NCI-H1417 treated with DMSO at 0.1 percent for 48 hours (cell line): ENCODE measurements at regions not wholly inside any gene's neighbourhood (a gene's known extent, or its start where the extent isn't known, plus 50 kb on each side); places are given as distances from the start of the nearest gene placed in this dataset.
"Not testable (repeated sequence)": the region's sequence is repeated elsewhere in the genome, so short reads cannot be mapped to it uniquely, and the experiment has no call there.

Source experiments
- DNase-seq: peaks from one replicate; lab custom pipeline; 2025; lab: John Stamatoyannopoulos, UW

DNA sequence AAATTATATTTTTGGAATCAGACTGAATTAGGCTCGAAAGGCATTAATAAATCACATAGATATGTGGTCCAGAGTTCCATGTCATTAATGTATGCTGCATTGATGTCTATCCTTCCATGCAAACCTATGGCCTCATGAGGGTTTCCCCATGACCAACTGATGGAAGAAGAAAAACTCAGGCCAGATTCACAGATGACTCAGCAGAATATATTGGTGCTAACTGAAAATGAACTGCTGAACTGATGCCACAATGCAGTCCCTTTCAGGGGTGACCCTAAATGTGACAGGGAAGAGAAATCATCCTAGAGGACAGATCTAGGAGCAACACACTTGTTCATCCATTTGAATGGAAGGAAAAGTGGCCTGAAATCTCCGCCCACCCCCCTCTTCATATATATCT, 110.5 kb upstream of the KCND3 start:
- DNase-seq, result no peak

DNA sequence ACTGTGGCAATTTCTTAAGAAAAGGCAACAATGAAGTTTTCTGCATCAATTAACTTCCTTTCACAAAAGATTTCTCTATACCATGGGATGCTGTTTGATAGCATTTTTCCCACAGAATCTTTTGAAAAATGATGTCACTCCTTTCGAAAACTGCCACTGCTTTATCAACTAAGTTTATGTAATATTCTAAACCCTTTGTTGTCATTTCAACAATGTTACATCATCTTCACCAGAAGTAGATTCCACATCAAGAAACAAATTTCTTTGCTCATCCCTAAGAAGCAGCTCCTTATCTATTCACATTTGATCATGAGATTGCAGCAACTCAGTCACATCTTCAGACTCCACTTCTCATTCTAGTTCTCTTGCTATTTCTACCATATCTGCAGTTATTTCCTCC, 116.1 kb upstream of the KCND3 start:
- no peak for DNase-seq

DNA sequence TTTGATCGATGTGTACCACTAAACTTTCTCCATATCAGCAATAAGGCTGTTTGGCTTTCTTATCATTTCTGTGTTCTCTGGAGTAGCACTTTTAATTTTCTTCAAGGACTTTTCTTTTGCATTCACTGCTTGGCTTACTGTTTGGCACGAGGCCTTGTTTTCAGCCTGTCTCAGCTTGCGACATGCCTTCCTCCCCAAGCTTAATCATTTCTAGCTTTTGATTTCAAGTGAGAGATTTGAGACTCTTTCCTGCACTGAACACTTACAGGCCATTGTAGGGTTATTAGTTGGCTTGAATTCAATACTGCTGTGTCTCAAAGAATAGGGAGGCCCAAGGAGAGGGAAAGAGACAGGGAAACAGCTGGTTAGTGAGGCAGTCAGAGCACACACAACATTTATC, 120.6 kb upstream of the KCND3 start:
- no peak for DNase-seq

DNA sequence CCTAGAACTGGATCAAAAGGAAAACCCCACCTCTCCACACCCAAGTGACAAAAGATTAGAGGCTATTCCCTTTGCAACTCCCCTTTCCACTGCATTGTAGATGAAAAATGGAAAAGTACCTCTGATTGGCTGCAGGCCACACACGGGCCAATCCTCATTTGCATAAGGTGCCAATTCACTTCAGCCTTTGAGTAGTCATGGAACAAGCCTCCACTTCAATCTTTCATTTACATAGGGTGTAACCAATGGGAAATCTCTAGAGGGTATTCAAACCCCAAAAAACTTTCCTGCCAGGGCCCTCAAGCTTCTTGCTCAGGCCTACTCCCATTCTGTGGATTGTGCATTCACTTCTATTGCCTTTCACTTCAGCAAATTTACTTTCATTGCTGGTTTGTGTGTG, 122.3 kb upstream of the KCND3 start:
- DNase-seq, result no peak

DNA sequence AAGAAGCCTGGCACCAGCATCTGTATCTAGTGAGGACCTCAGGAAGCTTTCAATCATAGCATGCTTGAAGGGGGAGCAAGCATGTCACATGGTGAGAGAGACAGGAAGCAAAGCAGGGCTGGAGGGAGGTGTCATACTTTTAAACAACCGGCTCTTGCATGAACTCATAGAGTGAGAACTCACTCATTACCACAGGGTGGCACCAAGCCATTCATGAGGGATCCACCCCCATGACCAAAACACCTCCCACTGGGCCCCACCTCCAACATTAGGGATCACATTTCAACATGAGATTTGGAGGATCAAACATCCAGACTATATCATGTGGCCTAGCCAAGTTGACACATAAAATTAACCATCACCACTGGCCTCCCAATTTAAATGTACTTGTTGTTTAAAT, 125.1 kb upstream of the KCND3 start:
- DNase-seq, result no peak

DNA sequence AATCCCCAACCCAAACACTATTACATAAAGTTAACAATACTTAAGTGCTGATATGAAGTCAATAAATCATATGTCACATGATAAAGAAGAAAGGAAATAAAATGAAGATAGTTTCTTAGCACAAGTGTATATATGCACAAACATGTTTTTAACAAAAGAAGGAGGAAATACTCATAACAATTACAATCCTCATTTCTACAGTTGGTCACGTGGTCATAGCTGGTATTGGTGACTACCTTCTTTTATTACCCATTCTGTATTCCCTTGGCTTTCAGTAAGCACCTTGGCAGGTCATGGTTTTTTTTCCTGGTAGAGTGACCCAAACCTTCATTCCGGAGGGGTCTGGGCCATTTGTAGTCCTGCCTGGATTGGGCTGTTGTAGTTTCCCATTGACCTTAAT, 137.1 kb upstream of the KCND3 start:
- DNase-seq, result no peak

DNA sequence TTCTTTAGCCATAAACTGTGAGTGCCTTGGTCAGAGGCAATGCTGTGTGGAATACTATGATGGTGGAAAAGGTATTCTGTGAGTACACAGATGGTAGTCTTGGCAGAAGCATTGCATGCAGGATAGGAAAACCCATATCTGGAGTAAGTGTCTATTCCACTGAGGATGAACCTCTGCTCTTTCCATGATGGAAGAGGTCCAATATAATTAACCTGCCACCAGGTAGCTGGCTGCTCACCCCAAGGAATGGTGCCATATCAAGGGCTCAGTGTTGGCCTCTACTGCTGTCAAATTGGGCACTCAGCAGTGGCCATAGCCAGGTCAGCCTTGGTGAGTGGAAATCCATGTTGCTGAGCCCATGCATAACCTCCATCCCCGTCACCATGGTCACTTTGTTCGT, 138.1 kb upstream of the KCND3 start:
- not testable (repeated sequence) for DNase-seq

DNA sequence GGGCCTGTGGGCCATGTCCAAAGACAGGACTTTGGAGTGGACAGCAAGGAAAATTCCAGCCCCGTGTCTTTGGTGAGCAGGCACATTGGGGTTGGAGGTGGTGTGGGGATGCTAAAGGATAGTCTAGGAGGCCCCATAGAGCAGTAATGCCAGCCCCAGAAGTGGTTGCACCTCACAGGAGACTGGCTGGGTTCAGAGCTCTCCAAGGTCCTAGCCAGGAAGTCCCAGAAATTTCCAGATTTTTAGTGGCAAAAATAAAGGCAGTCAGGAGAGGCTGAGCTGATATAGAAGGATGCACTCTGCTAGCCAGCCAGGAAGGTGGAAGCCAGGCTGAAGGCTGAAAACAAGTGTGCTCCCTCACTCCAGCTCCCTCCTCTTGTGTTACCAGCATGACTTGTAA, 144.0 kb upstream of the KCND3 start:
- DNase-seq, result no peak

DNA sequence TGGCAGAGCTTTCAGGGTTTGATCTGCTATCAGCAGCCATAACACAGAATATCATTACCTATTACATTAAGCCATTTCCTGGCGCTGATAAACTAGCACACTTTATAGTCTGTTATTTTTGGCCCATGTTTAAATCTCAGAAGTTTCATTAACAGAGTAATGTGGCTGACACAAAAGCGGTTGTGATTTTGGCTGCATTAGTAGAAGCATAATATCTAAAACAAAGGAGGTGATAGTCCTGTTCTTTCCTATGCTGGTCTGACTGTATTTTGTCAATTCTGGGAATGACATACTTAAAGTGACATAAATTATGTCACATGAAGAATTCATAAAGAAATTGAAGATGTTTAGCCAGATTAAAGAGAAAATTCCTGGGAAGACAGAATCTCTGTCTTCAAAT, 151.3 kb upstream of the KCND3 start:
- no peak for DNase-seq

DNA sequence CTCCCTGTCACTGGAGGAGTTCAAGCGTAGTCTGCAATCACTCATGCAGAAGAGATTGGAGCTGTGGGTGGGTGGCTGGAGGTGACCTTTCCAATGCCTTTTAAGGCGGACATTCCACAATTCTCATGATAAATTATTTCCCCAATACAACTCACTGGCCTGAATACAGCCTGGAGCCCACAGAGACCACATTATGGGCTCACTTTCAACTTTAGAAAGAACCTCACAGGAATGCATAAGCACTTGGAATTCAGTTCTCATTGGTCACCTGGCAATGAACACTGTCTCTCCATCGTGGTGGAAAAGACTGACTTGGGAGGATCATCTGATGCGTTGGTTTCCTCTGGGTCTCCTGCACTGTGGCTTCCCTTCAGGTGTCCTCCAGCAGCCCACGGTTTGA, 151.8 kb upstream of the KCND3 start:
- DNase-seq, result no peak

DNA sequence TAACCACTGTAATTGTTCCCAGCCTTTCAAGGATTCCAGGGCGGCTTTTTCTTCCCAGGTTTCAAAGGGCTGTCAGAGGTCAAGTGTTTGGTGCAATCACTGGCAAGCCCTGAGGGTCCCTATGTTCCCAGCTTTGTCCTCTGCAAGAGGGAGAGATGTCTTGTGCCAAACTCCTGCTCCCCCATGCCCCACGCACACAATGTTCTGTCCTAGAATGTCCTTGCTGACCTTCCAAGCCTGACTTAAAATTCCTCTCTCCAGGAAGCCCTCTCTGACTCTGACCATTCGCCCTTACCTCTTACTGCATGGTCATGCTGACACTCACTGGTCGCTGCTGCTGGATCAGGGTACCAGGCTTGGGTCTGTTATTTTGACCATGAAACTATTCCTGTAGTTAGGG, 152.5 kb upstream of the KCND3 start:
- DNase-seq, result no peak

DNA sequence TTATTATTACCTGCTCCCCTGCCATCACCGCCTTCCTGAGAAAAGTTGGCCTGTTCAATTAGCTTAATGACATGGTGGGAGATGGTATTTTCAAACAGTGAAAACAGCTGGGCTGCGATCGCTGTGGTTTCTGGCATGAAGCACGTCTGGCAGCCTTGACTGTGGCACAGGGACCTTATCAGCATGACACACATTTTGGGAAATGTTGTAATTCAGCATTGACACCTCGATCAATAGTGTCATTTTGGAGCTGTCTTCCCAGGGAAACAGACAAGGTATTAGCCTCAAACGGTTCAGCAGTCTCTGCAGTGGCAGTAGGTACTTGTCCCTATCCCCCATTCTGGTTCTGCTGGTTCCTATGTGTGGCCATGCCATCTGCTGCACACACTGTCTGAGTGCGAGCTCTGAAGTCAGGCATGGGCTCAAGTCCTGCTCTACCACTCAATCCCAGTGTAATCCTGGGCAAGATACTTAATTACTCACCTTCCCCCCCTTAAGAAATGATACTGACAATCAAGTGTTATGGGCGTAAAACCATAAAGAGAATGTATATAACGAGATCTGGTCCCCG, 154.5 kb upstream of the KCND3 start:
- DNase-seq, result no peak

DNA sequence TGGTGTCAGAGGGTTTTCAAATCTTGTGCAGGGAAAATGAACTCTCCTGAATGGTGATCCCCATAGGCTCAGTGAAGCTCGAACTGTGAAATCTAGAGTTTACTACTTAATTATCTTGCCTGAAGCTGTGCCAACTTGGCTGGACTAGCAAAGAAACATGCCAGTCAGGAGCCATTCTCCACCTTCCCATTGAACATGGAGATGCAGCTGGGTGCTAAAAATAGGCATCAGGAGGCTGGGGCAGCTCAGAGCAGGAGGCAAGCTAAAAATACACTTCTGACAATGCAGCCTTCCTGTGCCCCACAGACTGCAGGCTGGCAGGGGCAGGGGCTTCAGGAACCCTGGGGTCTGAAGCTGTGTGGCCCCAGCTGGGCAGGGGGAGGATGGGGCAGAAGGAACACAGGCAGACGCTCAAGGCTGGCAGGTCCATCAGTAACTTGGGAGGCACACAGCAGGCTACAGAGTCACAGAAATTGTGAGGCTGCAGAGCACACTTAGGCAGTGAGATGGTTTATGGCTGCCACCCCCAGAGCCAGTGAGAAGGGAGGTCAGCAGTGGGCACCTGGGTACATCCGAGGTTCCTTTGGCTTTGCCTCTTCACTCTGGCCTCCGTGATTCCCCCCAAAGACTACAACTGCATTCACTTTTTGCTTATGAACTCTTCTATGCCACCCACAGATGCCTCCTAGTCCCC, 155.4 kb upstream of the KCND3 start:
- DNase-seq, result no peak

DNA sequence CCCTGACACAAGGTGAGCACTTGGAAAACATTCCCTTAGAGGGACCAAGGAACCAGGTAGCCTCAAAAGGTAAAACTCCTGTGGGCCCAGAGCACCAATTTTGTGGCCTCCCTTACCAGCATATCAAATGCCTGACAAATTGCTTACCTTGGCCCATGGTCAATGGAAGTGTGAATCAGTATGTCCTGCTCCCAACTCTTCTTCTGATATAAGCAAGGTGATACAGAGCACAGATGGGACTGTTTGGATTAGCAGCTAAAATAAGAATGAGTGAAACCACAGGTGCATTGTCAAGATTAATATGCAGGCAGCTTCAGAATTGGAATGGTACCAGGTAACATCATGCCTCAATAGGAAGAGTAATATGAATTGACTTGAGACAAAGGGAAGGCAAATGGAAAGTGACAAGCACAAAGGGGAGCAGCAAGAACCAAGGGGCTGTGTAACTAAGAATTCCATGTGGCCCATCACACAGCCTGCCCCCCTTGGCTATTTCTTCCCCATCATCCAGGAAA, 156.8 kb upstream of the KCND3 start:
- no peak for DNase-seq

DNA sequence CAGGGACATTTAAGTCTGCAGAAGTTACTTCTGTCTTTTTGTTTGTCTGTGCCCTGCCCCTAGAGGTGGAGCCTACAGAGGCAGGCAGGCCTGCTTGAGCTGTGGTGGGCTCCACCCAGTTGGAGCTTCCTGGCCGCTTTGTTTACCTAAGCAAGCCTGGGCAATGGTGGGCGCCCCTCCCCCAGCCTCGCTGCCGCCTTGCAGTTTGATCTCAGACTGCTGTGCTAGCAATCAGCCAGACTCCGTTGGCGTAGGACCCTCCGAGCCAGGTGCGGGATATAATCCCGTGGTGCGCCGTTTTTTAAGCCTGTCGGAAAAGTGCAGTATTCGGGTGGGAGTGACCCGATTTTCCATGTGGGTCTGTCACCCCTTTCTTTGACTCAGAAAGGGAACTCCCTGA, 170.7 kb upstream of the KCND3 start:
- DNase-seq, result not testable (repeated sequence)

DNA sequence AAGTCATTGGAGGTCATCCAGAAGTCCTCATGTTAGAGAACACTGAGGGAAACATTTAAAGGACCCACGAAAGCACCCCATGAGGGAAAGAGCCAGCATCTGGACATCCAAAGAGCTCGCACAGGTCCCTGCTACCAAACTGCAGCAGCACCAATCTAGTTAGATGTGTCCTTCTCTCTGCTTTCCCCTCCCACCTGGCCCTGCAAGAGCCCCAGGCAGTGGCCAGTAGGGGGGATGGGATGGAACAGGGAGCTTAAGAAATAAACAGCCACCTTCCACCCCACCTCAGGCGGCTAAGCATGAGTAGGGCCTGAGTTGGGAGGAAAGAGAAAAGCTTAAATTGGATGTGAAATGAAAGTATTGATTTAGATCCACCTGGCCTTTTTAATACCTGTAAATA, 175.9 kb upstream of the KCND3 start:
- no peak for DNase-seq

DNA sequence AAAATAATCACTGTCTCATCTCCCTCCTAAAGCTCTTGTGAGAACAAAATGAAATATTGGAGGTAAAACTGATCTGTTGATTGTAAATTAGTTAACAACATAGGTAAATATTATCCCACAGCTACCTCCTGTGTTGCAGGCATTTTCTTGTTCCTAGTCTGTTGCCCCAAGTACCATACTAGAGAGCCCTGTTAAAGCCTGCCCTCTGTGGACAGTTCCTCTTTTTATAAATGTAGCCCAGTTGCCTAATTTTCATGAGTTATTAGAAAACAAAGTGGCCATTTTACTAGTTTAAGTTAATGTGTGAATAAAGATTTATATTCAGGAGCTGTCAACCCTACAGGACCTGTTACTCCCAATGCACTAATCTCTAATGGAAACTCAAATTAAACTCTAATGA, 180.0 kb upstream of the KCND3 start:
- DNase-seq, result no peak

DNA sequence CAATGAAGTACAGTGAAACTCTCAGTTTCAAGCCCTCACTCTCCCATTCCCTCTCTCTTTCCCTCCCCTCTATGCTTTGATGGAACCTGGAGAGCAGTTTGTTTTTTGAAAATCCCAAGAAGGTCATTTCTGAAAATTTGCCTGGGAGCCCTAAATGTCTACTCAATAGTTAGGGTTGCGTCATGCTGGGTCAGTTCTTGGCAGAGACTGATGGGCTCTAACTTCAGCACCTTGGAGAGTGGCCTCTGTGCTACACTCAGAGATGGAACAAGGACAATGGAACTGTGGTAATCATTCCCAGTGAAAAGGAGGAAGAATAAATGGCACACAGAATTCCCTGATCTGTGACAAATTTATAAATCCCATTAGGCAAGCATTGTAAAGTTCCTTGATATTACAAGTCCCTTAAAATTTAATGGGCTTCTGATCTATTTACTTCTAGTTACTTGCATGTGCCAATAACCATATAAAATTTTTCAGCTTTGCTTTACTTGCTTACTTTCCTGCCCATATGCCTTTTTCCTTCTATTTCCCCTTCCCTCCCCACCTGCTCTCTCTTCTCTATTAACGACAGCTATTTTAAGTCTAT, 182.9 kb upstream of the KCND3 start:
- DNase-seq, result no peak

DNA sequence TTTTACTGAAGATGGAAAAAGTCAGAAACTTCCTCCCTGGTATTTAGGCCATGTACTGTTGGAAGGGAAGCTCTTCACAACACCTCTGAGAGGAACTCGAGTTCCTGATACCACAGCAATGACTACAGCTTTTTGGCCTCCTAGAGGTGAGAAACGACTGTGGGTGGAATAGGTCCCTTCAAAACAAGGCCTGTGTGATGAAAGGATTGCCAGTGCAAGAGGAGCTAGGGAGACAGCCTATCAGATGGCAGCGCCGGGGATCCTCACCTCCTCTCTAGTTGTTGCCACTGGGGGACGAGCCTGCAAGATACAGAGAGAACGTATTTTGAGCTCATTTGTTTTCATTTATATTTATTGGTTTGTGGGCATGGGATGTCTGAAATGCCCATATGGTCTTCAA, 187.8 kb upstream of the KCND3 start:
- DNase-seq, result no peak

DNA sequence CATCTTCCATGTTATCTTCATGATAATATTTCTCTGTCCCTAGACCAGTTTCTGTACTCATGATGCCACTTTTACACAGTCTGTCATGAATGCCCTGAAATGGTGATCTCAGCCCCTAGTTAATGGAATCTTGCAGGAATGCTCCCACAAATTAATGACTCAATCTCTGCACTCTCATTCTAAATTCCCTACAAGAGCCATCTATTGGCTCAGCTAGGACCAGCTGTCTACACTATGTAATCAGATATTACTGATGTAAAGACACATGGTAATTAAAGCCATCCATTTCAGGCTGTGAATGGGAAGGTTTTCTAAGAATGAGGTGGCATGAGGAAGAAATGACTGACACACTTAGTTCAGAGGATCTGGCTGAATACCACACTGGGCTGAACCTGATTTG, 199.1 kb upstream of the KCND3 start:
- DNase-seq, result no peak

DNA sequence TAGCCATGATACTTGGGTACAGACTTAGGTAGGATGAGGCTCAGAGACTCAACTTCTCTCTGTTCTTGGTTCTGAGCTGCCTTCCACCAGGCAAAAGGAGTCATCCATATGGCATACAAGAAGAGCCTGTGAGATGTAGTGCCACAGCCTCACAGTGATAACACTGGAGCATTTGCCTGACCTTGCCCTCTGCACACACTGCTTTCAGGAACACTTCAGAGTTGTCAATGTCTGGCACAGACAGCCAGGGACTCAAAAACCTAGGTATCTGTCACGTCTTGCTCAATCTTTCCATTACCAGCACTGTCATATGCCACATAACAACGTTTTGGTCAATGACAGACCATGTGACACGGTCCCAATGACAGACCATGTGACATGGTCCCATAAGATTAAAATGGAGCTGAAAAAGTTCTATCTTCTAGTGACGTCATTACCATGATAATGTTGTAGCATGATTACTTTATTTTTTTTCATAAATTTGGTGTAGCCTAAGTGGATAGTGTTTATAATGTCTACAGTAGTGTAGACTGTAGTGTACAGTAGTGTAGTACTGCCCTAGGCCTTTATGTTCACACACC, 199.9 kb upstream of the CTTNBP2NL start:
- no peak for DNase-seq

DNA sequence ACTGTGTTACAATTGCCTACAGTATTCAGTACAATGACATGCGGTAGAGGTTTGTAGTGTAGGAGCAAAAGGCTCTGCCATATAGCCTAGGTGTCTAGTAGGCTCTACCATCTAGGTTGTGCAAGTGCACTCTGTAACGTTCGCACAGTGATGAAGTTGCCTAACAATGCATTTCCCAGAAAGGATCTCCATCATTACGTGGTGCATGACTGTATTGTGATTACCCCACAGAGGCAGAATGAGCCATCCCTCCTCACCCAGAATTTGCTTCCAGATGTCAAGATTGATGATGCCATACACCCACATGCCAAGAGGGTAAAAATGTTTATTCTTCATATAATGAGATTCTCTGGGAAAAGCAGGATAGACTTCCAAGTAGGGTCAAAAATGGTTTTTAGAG, 199.3 kb upstream of the CTTNBP2NL start:
- DNase-seq, result no peak

DNA sequence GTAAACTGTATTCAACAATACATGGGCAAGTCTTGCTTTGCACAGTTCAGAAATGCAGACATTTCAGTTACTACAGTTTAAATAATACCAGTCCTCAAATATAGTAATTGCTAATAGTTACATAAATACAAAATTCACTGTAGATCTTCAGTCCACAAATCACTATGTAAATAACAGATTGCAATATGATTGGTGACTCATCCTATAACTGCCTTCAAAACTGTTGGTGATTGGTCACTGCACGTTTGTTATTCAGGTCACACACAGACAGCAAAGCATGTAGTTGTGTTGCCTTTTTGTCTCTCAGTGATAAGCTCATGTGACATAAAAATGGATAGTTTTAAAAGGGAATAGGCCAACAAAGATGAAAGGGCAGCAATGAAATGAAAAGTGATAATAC, 186.5 kb upstream of the CTTNBP2NL start:
- no peak for DNase-seq
